DMS79 (cell line): ENCODE measurements at regions not wholly inside any gene's neighbourhood (a gene's known extent, or its start where the extent isn't known, plus 50 kb on each side); places are given as distances from the start of the nearest gene placed in this dataset.

Source experiments
- DNase-seq: peaks from one replicate; lab custom pipeline; 2025; lab: John Stamatoyannopoulos, UW

DNA sequence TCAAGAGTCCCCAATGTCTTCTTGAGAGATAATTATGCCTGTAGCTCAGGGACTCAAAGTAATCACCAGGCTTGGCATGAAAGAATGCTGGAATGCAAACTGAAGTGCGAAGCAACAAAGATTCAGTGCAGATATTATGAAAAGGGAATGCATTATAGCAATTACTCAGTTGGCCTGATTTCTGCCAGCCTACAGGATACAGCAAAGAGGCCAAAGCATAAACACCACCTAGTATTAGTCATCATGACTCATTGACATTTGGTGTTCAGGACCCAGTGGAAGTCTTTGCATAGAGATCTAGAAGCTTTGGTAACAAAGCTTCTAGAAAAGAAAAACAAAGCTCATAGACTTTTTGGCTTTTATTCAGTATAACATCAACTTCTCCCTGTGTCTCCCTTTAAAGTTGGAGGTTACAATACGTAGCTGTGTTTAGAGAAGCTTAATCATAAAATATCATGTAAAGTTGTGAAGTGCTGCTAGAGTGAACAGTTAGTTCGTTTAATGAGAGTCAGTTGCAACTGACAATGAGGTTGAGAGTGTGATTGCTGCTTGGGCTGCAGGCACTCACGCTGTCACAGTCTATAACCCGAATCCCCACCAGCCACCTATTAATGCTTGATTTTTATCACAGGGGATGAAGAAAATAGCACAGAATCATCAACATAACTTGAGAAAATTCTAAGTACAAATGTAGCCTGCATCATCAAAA is 932.7 kb downstream of the TFAP2A start:
- DNase-seq = no peak

DNA sequence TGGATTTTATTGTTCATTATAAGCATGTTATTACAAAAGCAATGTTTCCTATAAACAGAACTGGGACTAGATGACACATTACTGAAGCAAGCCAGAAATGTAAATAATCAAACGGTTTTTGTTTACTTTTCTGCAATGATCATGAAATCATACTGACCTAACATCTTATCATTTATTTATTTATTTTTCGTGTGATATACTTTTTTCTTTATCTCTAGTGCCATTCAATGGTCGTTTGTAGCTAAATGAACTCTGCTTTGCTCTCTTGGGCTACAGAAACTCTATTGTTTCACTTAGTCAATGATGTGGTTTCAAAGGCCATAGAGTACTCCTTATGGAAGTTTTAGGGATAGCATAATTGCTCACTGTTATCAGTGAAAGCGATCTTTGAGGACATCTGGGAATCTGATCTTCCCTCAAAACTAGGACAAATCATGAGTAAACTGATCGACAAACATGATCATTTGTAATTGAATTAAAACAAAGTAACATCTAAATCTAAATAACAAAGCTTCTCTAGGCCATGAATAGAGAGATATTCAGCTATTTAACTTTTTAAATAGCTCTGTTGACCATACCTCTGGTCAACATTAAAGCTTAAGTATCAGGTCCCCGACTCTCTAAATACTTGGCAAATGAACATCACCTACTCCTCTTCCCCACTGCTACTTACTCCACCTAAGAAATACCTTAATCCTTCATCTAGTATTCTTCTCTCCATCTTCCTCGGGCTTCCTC is 933.4 kb downstream of the TFAP2A start:
- no peak for DNase-seq

- no peak for DNase-seq
Measured at GRCh38 chr6:9468277-9468676, 946.6 kb downstream of the TFAP2A start.

DNA sequence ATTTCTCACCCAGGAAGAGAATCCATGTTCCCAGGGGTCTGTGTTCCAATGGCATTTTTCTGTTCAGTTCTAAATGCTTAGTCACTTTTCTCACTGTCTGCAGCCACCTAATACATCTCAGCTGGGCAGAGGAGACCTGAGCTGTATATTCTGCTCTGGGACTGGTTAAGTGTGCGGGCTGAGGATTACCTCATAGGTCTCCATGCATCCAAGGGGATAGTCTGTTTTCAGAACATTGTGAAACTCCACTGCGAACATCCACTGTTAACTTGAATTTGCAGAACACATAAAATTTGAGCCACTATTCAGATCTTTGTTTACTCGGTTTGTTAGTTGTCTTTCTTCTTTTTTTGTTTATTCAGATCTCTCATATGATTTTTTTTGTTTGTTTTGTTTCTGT is 947.1 kb downstream of the TFAP2A start:
- no peak for DNase-seq

DNA sequence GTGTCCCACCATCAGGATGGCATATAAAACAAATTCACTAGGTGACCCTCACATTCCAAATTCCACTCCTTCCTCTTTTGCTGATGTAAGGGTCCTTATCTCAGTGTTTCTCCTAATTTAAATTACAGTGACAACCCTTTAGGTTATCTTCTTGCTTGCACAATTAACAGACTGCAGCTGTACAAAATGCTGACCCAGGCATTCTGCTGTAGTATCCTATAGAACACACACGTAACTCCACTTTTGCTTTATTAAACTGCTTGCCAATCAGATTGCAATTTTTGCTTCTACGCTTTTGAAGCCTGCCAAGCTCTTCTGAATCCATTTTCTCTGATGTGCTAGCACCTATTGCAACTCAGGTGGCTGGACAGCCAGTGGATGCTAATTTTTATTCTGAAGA is 950.3 kb downstream of the TFAP2A start:
- no peak for DNase-seq

- DNase-seq = no peak
Measured at GRCh38 chr6:9463311-9463710, 951.6 kb downstream of the TFAP2A start.

DNA sequence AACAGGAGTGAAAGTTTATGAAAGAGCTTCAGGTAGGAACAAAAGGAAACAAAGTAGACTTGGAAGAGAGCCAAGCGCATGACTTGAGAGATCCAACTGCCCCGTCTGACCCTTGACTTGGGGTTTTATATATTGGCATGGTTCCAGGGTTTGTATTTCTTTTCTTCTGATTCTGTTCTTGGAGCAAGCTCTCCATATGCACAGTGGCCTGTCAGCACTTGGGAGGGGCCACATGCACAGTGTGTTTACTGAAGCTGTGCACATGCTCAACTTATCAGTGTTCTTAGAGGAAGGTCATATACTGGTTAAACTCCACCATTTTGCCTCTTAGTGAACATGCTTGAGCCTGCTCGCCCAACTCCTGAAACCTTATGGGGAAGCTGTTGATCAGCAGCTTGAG is 953.7 kb downstream of the TFAP2A start:
- no peak for DNase-seq

- DNase-seq = no peak
Measured at GRCh38 chr6:9458424-9458823, 956.5 kb downstream of the TFAP2A start.

DNA sequence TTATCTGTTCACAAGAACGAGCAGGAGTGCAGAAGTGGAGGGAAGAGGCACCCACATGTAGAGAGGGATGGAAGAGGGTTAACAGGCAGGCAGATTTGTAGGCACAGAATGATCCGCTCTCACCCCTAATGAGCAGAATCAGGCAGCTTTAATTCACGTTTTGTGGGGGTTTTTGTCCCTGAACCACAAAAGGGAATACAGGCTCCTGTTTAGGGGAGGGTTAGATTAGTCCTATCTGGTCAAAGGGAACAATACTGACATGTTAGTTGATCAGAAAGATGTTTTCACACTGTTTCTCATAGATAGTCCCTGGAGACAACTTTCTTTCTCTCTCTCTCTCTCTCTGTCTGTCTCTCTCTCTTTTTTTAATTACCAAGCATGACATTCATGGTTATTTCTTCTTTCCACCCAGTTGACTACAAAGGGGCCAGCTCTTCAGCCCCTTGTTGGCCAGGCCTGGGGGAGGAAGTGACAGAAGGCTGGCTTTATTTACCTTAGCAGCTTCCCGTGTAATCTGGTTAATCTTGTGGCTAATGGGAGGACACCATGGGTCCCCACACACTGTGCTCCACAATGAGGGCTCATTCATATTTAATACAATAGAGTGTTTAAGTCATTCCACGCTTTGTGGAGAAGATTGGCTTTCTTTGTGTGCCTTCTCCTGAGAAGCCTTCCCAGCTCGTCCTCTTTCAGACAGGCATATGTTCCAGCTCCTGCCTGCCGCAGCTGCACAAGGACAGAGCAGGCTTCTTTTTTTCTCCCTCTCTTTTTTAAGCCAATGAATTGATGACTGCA is 958.8 kb downstream of the TFAP2A start:
- no peak for DNase-seq

DNA sequence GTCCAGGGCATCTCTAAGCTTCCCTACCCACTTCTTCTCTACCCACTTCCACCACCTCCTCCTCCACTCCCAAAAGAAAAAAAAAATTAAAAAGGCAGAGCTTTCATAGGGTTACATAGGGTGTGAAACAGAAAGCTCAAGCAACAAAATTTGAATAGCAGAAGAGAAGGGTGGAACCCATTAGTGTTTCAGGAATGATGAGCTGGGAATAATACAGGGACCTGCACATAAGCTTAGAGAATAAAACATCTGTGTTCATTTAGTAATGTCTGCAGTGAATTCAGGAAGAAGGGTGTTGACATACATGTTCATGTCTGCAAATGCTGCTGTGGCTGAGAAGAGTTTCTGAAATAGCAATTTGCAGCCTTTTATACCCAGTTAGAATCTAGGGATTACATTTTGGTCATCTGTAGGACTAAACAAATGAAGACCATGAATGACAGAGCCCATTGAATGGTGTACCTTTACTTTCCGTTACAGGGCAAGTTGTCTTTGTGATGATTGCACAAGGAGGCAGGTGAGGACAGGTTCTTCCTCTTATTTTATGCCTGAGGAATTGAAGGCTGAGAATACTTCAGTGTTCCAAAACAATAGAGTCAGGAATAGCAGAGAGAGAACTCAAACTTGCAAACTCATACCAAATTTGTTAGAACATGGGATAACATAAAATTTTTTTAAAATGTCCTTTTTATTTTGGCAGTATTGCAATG is 975.1 kb downstream of the TFAP2A start:
- no peak for DNase-seq

DNA sequence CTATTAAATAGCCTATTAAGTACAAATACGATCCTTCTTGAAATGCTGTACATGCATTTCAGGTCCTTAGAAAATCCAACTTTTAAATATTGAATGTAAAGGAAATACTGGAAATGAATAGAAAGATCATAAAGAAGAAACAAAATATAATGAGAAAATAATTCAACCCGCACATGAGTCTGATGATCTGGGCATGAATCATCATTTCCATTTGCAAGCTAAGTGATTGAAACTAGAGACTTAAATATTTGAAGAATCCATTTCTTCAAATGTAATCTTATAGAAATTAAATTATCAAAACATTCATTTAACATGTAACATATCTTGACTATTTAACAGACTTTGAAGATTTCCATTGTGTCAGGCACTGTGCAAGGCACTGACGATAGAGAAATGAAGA is 977.0 kb downstream of the TFAP2A start:
- DNase-seq = no peak

DNA sequence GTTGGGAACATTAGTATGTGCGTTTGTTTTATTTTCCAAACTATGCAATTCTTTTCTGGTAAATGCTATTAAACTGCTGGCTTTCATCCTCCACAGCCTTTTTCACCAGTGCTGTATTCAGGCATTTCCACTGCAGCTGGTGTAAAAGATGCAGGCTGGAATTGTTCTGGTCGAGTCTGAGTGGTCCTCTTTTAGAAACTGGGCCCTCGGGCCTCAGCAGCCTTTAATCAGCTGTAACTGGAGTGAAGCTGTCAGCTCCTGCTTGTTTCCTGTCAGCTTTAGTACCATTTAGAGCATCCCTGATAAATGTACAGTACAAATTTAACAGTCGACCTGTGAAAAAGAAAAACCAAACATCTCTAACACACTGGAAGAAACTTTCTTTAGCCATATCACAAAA is 979.6 kb downstream of the TFAP2A start:
- DNase-seq = no peak

- DNase-seq = no peak
Measured at GRCh38 chr6:9431945-9432344, 982.9 kb downstream of the TFAP2A start.

DNA sequence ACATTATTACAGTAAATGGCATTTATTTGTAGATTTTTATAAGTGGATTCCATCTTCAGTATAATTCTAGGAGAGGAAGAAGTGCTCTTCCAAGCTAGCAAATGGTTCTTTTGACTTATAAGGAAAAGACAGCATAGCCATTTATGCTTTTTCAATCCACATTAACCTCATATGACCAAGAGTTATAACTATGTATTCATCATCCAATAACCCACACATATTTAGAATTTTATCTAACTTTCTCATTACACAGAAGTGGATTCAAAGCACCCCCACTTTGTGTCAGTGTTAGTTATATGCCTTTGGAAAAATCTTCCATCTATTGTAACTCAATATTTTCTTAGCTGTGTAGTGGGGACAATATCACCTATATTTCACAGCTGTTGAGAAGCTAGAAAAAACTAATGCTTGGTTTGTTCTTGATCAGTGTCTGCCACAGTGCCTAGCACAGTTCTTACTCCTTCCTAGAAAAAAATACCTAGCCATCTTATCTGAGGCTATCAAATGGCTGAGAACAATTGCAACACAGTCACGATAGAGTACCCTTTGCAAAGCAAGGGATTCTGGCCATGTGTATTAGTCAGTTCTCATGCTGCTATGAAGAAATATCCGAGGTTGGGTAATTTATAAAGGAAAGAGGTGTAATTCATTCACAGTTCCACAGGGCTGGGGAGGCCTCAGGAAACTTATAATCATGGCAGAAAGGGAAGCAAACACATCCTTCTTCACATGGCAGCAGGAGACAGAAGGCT is 986.3 kb downstream of the TFAP2A start:
- DNase-seq = no peak

DNA sequence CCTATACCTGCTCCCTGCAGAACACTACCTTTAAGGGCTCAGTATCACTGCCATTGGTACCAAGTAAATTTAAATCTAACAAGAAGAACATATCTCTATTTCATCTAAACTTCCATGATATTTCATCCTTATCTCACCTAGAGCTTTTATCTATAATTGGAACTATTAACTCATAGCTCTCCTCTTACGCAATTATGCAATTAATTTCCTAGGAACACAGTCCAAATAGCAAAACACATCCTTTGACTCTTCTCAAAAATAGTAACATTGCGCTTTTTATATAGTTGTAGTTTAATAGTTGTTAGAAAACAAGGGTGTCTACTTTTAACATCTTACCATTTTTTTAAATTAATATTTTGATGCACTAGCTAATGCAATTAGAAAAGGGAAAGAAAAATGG is 986.8 kb upstream of the SLC35B3 start:
- DNase-seq = no peak

DNA sequence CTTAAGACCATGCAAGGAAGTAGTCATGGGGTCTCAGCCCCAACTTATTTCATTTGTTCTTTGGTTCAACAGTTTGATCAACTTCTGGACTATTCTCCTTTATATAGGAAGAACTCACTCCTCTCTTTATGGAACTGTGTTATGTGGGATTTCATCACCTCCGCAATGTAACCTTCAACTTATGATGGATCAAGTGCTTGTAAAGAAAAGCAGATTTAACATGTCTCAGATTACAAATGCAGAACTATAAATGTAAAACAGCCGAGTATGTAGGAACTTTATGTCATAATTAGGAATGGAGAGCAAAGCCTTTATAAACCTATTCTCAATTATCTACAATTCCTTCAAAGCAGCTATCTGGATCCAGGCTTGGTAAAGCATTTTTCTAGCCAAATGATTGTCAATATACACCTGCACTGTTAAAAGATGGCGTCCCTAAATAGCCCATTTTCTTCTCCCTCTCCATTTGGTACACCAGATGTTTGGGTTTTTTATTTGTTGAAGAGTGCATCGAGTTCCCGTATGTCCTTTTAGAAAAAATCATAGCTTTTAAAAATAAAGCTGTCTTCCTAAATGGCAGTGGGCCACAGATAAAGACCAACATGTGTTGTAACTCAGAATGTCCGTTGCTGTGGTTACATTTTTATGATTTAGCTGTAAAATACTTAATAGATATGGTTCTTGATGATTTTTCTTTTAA is 985.1 kb upstream of the SLC35B3 start:
- DNase-seq = no peak

DNA sequence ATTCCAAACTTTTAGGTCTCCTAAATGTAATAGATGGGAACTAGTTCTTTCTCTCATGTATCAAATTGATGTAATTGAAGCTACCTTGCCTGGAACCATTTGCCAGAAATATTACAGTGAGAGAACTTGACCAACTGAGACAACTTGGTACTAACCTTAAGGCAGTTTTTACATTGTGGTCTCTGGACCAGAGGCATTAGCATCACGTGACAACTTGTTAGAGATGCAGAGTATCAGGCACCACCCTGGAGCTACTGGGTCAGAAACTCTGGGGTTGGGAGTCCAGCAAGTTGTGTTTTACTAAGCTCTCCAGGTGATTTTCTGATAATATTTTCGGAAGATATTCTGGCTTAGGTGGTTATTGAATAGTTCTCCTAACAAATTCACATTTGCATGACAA is 982.1 kb upstream of the SLC35B3 start:
- DNase-seq = no peak

DNA sequence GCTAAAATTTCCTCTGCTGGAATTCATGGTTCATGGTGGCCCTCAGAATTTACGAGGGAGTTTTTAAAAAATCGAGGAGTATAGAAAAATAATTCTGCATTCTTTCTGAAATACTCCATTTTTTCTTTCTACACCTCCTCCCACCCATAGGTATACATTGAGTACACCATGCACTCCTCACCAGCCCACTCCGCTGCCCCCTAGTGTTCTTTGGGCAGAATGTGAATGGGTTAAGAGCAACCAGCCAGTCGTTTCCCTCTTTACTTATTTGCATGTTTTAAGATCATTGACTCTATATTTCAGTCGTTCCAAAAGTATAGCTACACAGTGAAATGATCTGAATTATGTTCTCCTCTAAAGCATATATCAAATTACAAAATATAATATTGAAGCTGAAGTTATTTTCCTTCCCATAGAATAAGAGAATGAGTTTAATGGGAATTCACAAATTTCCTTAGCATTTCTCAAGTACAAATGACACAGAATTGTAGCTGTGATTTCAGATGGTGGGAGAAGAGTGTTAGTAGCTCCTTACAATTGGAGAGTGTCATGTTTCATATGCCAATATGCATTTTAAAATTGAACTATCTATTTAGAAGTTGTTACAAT is 977.7 kb upstream of the SLC35B3 start:
- no peak for DNase-seq

DNA sequence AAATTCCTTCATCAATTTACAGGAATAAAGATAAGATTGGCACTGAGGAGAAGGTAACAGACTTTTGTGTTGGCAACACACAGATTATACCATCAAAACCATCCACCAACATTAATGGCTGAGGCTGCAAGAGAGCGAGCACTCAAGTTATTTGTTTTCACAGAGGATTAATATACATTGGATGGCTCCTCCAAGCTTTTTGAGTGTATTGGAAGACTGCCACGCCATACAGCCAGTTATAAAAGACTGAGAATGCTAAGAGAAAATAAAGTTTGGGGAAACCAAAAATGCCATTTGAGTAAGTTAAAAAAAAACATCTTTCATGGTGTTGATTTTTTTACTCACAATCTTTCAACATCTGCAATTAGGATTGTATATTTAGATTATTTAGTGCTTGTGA is 973.8 kb upstream of the SLC35B3 start:
- DNase-seq = no peak

GRCh38 chr6:9408402-9409117 is 973.2 kb upstream of the SLC35B3 start:
- no peak for DNase-seq
